Activated CD4-positive, alpha-beta T cell treated with anti-CD3 and anti-CD28 coated beads, Interleukin-10, Interleukin-2, amounts not matched to agents 100 ng/mL and 50 ng/mL, durations not matched to agents 16 hours and 8 hours (primary cell): ENCODE measurements at regions not wholly inside any gene's neighbourhood (a gene's known extent, or its start where the extent isn't known, plus 50 kb on each side); places are given as distances from the start of the nearest gene placed in this dataset.

ENCODE experiments used
- DNase-seq: peaks from one replicate; pipeline ENCODE4 v3.0.0-alpha.2; 2020

DNA sequence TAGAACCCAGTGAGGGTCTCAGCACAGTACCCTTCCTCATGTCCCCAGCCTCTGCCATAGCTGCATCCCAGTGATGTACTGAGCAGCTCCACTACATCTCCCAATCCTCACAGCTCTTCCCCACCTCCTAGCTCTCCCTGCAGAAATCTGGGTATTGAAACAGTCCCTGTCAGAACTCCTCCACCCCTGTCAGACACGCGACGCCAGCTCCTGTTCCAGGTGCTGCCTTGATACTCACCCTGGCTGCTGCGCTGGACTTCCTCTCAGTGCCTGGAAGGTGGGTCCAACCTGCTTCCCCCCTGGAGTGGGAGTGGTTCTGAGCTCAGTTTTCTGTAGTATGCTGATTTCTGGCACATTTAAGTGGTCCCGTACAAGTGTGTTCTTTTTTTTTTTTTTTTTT, 160.9 kb upstream of the SLCO3A1 start:
- no peak for DNase-seq

DNA sequence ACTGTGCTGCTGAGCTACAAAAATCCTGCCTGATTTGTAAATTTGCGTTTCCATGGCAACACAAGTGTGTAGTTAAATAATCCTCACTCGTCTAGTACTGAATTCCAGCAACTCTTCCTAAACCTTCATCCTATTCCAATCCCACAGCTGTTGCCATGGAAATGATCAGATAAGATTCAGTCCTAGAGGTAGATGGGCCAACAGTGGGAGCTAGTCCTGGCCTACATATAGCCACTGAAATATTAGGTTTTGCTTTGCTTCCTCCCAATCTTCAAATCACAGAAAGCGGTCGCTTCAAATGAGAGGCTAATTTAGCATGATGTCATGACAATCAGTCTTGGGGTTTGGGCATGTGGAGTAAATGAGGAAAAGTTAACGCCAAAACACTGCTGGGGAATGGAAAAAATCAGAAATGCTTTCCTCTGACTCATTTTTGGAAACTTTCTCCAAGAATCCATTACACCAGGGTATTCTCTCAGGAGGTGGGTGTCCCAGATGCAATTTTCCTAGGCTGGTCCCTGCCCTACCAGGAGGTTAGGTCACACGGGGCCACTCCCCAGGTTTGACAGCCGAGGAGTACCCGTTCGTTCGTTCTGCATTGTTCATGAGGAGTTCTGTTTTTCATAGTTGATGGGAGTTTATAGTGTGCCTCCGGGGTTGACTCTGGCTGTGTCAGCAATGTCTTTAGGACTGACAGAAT, 159.2 kb upstream of the SLCO3A1 start:
- no peak for DNase-seq

DNA sequence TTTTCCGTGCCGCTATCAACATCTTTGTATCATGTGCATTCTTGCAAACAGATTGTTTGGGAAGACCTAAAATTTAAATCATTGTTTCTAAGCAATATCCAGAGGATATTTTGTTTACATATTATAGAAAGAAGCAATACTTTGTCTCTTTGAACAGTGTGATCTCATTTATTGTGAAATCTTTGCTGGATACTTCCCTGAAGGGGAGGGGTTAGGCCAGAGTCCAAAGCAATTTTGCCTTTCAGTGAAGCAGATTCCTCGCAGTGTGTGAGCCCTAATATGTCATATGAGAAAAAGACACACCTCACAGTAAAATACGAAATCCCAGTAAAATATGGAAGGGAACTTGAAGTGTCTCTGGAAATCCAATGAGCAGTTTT, 158.7 kb upstream of the SLCO3A1 start:
- DNase-seq = no peak

DNA sequence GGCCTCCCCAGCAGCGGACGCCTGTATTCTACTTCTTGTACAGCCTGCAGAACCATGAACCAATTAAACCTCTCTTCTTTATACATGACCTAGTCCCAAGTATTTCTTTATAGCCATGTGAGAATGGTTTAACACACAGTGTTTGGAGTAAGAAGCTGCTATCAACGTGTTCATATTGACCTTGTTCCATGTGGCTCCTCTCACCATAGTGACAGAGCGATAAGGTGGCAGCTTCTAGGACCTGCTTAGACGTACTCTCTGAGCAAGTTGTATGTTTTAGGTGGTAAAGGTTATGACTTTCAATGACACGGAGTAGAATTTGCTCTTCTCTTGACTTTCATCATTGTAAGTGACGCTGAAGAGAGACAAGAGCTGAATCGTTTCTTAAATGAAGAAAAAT, 157.7 kb upstream of the SLCO3A1 start:
- DNase-seq = no peak

DNA sequence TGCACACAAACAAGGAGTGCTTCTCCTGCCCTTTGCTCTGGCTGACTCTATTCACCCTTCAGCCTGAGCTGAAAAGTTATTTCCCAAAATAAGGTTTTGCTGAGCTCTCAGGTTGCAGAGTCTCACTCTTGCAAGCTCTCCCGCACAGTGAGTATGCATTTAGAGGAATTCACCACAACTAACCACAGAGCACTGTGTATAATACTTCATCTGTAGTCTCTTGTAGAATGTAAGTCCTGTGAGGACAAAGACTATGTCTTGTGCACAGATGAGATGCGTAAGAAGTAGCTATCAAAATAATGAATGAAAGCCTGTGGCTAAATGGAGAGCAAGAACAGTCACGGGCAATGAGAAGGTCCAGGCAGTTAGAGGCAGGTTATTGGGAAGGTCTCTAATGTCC, 156.5 kb upstream of the SLCO3A1 start:
- no peak for DNase-seq

DNA sequence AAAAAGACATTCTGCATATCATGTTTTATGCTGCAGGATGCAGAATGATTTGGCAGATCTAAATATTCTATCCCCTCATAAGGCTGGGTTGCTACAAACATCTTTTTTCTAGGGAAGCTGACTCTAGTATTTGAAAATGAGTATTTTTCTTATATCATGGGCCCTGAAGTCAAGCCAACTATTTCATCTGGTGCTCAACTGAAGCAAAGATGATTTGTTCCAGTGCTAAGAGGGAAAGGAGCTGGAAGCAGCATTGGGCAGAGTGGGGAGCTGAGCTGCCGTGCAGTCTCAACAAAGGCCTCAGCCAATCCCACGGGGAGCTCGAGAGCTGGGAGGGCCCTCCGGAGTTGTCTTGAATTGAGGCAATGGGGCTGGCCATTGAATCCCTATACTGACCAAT, 155.3 kb upstream of the SLCO3A1 start:
- no peak for DNase-seq

DNA sequence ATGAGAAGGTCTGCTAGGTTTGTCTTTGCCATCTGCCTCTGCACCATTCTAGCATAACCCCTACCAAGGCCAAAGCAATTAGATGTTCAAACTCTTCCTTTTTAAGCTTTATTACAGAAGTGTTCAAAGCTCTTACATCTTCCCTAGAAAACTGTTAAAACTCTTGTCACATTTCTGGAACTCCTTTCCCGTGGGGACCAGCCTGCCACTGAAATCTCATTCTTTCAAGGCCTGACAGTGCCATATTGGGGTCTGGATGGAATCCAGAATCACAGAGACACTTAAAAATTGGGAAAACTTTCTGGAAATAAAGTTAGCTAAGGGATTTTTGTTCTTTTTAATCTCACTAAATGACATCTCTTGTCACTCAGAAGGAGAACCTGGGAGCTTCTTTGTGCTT, 153.8 kb upstream of the SLCO3A1 start:
- DNase-seq = no peak

DNA sequence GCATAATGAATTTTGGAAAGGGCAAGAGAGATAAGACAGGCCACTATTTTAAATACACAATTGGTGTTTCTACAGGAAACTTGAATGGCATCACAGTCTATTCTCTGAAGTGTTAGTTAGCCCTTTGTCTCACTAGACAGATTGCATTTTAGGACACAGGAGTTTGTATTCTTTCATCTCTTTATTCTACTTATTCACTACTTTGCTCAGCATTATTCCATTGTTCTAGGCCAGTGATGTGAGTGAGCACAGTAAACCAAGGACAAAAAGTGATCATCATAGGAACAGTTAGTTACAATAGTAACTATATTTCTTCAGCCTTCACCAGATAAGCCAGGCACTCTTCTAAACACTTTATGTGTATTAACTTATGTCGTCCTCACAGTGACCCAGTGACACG, 150.2 kb upstream of the SLCO3A1 start:
- DNase-seq = no peak

DNA sequence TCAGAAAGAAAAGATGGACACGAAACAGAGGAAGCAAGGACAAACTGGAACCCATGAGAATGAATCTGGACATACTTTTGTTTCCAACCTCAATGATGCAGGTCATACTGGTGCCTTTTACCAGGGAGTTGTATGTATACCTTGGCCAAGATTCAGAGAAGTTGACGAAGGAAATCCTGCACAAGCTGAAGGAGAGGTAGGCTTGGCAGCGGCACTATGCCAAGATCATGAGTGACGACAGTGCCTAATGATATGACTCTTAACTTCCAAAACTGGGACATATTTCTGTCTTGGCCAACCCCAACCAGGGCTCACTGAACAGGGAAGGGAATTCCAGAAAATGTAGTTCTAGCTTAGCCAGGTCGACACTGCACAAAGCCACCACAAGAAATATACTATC, 149.2 kb upstream of the SLCO3A1 start:
- no peak for DNase-seq

DNA sequence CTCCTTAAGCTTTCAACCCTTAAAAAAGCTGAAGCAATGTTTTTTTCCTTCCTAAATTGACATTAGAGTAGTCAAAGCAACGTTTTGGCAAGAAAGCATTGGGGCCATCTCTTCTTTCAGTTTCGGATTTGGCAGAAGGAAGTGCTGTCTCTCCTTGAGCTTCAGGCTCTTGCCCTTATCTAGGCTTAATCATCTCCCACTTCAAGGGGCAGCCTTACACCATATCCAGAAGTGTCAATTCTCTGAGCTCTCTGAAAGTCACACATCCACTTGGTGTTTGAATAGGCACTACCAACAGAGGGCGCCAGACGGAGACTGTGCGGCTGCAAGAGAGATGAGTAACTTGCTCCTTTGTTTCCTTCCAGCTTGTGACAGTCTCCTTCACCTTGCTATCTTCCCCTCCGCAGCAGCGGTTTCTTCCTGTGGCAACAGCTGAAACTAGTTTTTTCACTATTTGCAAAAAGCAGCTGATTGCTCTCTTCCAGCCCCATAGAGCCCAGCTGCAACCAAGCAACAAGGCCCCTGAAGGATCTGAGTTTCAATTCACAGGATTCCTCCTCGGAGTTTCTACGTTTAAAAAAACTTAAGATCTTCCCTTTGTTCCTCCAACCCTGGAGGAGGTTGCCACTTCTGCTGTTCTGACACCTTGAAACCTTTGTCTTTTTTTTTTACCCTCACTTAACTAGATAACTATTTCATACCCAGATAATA, 147.0 kb upstream of the SLCO3A1 start:
- peak; percentile 91 for DNase-seq

DNA sequence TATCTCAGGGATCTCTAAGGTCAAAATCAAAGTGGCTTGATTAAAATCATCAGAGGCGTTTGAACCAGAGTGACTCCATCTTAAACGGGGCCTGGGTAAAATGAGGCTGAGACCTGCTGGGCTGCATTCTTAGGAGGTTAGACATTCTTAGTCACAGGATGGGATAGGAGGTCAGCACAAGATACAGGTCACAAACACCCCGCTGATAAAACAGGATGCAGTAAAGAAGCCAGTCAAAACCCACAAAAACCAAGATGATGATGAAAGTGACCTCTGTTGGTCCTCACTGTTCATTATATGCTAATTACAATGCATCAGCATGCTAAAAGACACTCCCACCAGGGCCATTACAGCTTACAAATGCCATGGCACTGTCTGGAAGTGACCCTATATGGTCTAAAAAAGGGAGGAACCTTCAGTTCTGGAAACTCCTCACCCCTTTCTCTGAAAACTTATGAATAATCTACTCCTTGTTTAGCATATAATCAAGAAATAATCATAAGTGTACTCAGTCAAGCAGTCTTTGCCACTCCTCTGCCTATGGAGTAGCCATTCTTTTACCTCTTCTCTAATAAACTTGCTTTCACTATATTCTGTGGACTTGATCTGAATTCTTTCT, 143.3 kb upstream of the SLCO3A1 start:
- peak; percentile 6 for DNase-seq

DNA sequence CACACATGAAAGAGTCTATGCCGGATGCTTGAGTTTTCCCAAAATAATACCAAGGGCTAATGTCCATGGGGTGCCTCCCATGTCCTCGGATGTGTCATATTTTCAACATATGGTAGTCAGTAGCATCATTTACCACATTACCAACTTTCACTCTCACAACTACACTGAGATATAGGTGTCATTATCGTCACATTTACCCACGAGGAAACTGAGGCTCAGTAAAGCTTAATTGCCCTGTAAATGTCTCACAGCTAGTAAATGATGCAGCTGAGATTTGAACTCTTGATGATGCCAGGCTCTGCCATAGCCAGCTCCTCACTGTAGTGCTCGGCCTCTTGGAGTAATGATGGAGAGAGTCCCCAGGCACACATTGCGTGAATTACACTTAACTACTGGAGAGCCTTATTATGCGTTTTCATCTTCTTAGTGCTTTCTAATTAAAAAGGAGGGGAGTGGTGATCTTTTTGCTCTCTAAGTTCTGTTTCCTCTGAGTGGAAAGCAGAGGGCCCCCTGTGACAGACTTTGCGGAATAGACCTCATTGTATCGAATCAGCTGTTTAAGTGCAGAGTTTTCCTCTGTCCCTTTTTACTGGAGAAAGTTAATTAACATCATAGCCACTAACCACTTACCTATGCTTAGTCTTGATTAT, 142.0 kb upstream of the SLCO3A1 start:
- DNase-seq = no peak

DNA sequence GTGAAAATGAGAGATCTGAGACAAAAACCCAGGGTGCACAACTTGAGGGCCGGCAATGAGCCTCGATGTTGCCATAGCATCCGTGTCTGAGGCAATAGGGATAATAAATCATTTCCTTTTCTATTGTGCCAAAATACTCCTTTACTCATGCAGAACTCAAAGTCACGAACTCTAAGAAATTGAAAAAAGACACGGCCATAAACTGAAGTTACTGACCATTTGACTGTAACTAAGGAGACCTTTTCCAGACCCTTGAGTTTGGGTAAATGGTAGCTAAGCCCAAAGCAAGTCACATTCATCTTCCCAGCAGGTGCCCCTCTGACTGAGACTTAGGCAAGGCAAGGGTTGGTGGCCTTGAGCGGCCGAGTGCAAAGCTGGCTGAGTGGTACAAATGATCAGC, 141.2 kb upstream of the SLCO3A1 start:
- no peak for DNase-seq

DNA sequence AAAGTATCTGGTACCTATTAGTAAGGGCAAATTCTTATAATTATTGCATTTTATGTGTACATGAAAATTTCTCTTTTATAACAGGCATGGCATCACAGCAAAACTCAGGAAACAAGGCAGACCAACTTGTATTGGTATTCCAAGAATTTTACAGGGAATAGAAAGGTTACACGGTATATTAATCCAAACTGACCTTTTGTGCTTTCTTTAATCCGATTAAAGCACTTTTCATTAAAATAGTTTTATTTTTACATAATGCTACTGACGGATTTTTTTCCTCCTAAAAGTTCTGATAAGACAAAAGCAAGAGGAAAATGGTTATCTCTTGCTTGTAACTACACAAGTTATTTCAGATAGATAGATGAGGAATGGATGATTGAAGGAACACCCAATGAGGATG, 137.0 kb upstream of the SLCO3A1 start:
- no peak for DNase-seq

DNA sequence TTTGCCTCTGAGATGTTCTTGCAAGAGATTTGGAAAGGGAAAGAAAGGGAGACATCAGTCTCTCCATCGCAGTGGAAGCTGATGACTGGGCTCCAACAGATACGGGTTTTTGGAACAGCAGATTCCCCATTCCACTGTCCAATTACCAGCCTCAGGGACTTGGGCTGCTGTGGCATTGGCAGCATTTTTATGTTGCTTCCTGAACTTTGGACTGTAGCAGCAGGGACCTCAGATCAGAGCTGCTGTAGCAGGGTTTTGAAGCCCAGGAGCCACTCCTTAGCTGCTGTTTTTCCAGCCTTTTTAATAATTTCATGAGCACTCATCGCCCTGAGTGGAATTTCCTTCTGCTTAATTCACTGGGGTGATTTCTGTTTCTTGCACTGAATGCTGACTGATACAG, 135.7 kb upstream of the SLCO3A1 start:
- no peak for DNase-seq

DNA sequence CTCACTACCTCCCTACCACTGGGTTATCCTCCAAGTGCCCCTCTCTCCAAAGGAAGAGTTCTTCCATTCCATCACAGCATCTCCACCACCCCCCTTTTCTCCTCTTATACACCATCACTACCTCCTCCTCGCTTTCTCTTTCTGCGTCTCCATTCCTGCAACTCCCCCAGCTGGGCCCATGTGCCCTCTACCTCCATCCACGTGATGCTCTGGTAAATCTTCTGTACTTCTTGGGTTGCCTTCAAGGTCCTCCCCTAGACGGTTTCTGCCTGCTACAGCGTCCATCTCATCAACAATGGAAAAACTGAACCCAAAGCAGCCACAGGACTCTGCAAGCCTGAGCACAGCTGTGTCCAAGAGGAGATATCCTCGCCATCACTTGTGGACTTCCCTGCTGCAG, 129.5 kb upstream of the SLCO3A1 start:
- DNase-seq = no peak

DNA sequence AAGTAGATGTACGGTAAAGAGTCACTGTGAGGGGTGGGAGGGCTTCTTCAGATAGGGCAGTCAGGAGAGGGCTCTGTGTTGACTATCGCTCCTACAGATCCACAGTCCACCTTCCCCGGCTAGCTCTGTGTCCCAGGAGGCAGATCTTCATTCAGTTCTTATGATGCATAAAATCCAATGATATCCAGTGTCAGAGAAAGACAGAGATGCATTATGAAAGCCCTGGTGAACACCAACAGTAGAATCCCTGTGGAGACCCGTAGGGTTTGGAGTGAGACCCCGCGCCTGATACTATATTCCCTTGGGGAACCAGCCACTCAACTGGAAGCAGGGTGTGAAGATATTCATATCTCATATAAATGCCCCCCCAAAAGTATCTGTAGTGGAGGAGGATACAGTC, 119.8 kb upstream of the SLCO3A1 start:
- no peak for DNase-seq

DNA sequence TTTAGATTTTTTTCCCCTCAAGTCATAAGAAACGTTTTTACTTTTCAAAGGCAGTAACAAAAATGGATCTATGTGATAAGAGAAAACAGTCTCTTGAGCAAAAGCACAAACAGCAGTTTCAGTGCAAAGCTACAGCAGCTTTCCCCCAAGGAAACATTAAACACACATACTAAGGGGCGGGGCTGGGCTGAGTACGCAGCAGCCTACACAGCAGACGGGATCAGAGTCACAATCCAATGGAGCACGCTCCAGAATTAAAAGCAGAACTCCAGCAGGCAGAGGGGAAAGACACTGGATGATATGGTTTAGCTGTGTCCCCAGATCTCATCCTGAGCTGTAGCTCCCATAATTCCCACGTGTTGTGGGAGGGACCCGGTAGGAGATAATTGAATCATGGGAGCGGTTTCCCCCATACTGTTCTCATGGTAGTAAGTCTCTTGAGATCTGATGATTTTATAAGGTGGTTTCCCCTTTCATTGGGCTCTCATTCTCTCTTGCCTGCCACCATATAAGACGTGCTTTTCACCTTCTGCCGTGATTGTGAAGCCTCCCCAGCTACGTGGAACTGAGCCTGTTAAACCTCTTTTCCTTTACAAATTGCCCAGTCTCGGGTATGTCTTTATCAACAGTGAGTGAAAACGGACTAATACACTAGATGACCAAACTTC, 116.2 kb upstream of the SLCO3A1 start:
- DNase-seq = no peak

DNA sequence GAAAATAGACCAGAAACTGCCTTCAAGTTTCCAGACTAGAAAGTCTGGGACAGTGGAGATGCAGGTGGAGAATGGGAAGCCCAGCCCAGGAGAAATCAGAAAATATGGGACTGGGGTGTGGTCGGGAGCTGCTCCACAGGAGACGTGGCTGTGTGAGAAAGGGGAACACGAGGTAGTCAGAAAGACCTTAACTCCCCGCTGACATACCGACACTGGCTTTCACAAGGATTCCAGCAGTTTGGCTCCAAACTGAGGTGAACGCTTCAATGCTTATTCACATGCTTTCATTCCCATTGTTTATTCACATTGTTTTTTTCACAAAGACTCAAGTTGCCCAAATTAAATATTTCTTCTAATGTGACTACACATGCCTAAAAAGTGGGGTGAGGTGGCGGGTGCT, 111.5 kb upstream of the SLCO3A1 start:
- no peak for DNase-seq

DNA sequence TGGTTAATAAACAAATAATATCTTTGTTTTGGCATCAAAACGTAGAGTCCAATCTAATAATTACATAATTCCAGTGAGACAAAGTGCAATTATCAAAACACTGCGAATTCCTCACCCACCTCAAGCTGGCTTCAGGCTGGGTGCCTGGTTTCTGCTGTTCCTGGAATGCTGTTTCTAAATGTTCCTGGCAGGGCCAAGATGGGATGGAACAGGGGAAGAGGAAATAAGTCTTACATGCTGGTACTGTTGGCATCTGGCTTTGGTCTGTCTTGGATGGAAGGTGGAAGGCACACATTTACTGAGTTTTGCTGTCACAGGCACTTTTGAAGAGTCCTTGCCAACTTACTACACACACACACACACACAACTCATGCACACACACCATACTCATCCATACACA, 101.9 kb upstream of the SLCO3A1 start:
- DNase-seq = no peak

DNA sequence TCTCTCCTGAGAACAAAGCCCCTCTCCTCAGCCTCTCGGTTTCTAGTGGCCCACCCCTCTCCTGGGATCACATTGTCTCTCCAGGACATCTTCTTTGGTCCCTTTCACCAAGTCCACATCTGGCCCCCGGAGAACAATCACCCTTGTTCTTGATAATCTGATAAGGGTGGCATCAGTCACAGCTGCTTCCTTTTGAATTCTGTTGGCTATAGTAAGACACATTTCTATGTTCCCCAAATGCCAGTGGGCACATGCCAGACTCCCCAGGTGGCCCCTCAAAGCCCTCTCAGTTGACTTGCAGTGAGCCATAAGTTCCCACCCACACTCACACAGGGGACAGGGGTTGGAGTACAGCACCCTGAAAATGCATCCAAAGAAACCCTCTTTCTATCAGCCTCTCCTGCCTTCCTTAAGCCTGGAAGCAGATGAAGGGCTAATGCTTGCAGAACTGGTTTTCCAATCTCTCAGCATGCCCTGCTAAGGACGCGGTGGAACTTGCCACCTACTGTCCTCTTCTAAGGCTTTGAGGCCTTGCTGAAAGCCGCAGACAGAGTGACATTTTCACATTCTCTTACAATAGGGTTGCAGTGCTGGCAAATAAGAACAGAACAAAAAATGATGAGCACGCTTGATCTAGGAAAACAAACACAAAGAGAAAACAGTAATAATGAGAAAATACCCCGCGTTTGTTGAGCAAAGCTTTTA, 101.3 kb upstream of the SLCO3A1 start:
- no peak for DNase-seq

DNA sequence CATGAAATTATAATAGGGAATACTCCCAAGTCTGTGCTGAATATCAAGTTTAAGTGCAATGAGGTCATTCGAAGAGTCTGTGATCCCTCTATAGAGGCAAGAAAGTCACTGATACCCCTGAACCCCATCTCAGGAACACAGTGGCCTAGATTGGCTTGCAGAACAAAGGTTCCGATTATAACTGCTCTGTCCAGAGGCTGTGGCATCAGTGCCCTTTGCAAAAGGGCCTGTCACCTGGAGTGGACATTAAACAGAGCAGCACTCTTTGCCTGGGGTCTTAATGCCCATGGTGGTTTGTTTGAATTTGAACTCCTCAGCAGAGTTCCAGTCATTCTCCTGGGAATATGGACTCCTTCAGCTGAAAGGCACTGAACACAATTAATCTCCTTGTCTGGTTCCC, 93.9 kb upstream of the SLCO3A1 start:
- DNase-seq = no peak

DNA sequence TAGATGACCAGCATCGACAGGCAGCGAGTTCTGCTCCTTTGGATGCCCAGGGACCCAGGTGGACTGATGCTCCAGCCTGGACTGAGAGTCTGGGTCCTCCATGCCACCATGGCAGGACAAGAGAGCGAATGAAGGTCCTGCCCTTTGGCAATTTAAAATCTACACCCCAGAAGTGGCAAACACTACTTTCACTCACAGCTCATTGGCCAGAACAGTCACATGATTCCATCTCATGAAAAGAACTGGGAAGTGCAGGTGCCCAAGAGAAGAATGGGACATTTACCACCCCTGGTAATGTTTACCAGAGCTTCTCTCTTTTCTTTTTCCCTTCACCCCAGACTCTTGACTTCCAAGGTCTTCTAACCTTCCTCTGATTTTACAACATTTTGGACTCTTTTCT, 87.8 kb upstream of the SLCO3A1 start:
- DNase-seq = no peak
